ENCODE measurements at regions not wholly inside any gene's neighbourhood (a gene's known extent, or its start where the extent isn't known, plus 50 kb on each side); places are given as distances from the start of the nearest gene placed in this dataset.

DNA sequence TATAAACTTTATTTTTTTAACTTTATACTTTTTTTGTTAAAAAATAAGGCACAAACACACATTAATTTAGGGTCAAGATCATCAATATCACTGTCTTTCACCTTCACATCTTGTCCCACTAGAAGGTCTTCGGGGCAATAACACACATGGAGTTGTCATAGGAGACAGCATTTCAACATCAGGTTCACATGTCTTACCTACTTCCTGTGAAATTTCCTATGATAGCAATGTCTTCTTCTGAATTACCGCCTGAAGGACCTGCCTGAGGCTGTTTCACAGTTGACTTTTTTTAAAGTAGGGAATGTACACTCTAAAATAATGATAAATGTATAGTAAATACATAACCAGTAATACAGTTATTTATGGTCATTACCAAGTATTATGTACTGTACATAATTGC lies 559.4 kb downstream of the PLPP3 start:
- no peak for DNase-seq

DNA sequence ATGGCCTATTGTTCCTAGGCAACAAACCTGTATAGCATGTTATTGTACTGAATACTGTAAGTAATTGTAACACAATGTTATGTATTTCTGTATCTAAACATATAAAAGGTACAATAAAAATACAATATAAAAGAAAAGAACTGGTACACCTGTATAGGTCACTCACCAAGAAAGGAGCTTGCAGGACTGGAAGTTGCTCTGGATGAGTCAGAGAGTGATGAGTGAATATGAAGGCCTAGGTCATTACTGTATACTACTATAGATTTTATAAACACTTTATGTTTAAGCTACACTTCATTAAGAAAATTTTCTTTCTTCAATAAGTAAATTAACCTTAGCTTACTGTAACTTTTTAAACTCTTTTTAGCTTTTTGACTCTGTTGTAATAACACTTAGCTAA lies 559.9 kb downstream of the PLPP3 start:
- no peak for DNase-seq

DNA sequence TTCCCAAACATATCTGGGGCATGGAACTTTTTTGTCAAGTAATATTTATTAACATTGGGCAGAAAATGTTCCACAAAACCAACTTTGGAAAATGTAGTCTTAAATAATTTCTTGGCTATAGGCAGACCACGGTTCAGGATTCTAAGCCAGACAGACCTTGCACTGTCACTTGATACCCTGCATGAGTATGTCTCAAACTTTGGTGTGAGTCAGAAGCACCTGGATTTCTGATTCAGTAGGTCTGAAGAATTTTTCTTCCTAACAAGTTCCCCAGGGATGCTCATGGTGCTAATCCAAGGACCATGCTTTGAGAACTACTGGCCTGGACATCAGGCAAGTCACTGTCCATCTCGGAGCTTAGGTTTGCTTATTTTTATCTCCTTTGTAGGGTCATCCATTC lies 562.0 kb downstream of the PLPP3 start:
- no peak for DNase-seq

DNA sequence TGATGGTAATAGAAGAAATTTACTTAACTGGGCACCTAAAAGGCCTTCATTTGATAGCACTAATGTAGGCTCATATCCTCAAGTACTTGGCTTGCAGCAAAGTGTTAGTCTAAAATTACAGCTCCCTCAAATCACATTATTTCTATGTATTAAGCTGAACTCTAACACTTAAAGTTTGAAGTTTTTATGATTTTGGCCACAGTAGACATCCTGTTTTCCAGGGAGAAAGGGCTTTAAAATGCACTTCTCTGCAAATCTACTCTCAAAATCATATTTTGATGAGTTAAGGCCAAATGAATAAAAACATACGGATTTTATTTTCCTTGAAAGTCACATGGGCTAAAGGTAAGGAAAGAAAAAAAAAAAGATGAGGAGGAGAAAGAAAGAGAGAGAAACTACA lies 575.5 kb downstream of the PLPP3 start:
- no peak for DNase-seq

DNA sequence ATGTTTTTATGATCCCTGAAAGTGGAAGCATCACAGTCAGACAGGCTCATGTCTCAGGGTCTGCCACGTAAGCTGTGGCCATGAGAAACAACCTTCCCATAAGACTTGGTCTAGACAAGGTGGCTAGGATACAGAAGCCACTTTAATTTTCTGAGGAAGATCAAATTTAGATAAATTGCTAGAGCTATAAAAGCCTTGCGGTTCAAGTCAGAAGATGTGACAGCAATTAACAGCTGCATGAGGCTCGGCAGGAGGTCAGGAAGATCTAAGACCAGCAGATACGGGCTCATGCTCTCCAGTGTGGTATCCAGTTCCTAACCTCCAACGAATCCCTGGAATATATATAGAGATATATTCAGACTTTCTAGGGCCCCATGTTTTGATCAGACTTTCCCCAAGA lies 577.1 kb downstream of the PLPP3 start:
- no peak for DNase-seq

DNA sequence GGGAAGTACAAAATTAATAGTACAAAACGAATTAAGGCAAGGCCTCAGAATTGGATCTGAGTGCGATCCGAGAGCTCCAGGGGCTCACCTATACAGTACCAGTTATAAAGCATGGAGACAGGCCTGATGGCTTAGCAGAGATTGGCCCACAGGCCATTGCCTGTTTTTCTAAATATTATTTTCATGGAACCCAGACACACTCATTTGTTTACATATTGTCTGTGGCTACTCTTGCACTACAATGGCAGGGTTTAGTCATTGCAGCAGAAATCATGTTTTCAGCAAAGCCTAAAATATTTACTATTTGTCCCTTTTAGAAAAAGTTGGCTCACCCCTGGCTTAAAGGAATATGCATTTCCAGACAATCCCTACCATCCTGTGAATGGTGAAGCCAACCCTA lies 578.9 kb downstream of the PLPP3 start:
- no peak for DNase-seq

DNA sequence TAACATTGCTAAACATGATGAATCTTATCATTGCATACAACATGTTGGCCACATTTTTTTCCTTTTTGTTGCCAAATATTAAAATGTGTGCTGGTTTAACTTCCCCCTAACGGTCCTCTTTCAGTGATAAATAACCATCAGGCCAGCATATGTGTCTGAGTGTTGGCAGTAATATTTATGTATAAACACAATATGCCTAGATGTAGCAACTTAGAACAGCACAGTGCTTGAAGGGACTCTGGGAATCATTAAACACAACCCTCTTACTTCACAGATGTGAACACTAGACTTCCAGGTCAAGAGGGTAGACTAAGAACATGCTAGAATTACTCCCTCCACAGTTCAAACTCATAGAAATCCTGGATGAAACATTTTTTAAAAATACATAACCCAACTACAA lies 581.8 kb downstream of the PLPP3 start:
- no peak for DNase-seq

DNA sequence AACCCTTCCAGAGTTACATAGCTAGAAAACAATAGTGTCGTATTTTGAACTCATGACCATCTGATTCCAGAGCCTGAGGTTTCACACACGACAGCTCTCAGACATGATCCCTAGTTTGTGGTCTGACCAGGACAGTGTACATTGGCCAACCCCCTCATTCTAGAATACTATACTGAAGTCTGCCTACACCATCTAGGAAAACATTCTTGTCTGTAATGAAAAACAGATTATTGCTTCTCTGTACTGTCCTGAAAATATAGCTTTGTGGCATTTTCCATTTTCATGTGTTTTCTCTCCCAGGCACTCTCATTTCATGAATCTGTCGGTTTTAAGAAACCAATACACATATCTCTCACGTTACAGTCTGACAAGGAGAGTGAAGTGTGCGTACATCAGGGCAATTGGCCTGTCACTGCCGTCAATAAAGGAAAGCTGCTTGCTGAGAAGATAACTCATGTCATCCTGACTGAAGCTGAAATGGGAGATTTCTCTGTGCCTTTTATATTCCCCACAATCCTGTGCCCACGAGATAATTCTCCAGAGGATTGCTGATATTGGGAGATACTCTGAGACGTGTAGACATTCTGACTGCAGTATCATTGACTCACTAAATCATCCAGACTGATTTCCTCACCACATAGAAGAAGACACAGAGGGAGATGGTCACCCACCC lies 585.6 kb downstream of the PLPP3 start:
- no peak for DNase-seq

DNA sequence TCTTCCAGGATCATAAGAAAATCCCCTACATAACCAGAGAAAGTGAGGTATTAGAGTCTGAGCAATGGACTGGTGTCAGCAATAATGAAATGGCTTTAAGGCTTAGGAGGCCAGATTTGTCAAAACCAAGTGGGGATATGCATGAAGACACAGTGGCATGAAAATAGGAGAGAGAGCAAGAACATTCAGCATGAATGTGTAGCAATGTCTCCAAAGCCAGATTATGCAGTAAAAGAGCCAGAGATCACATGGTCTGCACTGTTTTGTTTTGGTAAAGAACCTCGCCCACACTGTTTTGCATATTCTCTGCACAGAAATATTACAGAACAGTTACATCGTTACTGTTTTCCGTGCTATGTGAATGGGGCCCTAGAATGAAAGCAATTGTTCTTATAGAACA lies 589.4 kb downstream of the PLPP3 start:
- no peak for DNase-seq

DNA sequence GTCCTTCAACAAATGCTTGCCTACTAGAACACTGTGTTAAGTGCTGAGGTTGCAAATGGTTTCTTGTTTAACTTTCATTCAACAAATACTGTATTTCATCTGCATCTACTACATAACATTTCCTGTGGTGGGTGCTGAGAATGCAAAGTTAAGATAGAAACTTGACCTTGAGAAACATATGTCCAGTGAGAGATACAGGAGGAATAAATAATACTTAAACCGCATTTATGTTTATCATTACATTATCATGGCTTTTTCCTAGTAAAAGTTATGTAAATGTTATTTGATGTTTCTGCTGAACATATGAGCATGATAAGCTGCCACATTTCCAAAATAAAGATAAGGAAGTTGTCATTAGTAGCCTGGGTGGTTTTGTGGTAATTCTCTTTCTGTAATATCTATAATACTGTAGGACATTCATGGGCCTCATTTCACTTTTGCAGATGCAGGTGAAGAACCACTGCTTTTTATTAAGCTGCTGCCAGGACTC lies 590.4 kb downstream of the PLPP3 start:
- DNase-seq = no peak

DNA sequence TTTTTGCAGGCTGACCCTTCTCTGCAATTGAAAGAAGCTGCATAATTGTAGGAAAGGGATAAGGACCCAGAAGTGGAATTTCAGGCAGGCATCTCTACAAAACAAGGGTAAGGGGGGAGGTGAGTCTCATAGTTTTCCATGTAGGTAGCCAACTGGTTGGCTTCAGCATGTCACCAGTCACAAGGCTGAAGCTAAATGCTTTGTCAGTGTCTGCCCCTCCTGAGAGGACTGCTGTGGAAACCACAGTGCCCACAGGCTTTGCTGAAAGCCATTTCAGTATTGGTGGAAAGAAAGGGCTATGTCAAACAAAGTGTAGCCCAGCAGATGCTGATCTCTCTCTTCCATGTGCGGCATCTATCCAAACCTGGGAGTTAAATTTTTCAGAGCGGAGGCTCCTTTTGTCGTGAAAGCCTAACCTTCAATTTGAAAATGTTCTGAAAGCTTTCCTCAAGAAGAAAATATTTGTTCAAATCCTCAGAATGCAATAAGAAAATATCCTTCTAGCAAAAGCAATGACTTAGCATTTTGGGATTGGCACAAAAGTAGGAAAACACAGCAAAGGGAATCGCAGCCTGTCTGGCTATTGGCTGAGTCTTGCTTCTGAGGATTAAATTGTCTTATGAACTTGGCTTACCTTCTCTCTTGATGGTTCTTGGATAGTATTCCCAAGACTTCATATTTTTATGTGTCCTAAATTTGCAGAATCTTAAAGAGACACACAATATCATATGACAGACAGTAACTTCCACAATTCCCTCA lies 591.7 kb downstream of the PLPP3 start:
- no peak for DNase-seq

DNA sequence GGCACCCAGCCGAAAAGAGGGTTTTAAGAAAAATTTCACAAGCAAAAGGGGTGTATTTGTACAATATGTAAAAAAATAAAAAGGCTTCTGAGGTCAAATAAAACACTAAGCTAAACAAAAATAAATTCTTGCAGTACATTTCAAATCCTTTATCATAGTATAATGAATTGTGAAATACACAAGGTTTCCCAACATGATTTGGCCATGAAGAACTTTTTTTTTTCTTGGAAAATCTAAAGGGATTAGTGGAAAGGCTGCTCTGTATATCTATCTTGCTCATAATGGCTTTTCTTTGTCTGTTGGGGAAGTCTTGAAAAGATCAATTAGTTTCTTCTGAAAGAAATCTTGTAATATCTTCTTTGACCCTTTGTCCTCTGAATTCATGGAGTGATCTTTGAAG lies 593.4 kb downstream of the PLPP3 start:
- DNase-seq = no peak

DNA sequence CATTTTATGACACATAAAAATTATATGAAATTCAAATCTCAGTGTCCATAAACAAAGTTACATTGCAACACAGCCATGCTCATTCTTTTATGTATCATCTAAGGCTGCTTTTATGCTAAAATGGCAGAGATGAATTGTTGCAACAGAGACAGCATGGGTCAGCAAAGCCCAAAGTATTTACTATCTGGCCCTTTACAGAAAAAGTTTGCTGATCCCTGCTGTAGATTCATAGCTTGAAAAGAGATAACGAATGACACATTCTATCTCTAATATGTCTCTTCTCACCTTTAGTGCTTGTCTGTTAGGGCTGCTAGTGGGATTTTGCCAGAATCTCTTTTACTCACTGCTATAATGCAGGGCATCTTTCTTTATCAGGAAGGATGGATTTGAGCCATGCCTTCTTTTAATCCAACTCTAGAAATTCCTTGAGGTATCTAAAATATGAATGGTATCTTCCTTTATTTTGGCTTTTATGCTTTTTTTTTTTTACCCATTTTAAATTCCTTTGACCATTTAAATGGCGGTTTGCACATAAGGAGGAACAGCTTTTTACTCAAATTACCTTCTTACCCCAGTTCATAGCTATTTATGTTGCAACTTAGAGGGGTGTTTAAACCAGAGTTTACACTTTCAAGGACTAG lies 598.2 kb downstream of the PLPP3 start:
- DNase-seq = no peak

DNA sequence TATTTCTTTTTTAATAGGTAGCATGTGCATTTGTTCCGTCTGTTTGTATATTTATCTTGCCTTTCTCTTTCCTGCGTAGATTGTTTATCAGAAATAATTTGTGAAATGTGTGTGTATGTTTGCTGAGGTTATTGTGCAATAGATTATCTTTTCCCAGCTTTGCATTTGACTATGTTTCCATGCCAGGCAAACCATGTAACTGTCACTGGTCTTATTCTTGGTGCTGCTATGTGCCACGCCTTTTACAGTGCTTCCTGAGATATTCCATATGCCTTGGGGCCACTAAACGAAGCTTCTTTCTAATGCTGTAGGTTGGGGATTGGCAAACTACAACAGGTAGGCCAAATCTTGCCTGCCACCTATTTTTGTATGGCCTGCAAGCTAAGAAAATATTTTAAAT lies 598.8 kb downstream of the PLPP3 start:
- no peak for DNase-seq

DNA sequence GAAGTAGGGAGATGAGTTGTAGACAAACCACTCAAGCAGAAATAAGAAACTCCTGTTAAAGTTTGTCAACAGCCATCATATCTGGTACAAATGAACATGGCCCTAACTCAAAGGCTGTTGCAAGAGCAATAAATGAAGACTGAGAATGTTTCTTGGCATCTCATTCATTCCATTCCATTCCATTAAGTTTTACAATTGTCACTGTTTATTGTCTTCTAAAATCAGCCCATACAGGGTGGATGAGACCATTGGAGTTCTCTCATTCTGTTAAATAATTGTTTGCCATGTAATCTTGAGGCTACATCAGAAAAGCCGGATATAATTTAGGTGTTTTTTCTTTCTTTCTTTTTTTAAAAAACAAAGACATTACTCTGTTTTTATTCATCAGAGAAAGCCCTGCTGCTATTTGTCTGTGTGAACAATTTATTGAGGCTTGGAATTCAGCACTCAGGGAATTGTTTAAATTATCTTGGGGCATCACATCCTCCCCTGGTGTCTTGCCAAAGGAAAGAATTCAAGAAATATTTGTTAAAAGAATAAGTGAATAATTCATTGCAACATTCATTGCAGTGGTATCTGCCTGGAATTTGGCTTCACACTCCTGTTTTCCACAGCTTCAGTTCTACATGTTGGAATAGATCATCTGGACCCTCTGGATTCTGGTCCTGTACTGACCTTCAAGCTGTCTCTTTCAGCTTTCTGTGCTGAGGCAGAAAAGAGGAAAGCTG lies 604.5 kb downstream of the PLPP3 start:
- DNase-seq = no peak

DNA sequence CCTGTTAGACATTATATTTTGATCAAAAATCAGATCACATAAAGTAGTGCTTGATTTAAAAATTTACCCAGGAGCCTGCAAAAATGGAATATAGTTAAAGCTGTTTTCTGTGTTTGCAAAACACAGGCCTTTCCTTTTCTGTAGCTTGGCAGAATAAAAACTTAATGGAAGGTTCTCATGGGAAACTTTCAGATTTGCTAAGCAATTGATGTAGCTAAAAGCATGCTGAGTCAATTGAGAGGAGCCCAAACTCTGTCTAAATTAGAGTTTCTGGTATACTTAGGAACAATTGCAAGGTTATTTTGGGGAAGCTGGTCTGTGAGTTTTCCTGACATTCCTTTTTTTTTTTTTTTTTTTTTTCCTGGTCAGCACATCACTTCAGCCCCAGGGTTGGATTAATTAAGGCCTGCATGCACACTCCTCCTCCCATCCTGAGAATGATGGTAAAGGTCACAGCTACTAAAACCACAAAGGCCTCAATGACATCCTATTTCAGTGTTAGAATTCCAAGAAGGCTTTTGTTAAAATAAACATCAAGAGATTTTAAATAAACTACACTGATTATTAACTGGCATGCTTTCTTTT lies 608.7 kb downstream of the PLPP3 start:
- DNase-seq = no peak

DNA sequence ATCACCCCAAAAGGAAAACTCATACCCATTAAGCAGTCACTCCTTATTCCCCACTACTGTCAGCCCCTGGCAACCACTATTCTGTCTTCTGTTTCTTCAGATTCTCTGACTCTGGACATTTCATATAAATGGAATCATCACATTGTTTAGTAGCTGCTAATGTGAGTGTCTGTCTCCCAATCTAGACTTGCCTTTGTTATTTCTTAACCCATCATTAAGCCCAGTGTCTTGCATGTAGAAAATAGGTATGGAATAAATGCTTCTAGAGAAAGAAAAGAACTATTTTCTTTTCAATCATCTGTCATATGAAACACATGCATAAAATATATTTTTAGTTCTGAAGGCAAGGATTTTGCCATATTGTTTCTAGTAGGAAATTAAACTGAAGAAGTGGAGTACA lies 610.0 kb downstream of the PLPP3 start:
- DNase-seq = no peak

DNA sequence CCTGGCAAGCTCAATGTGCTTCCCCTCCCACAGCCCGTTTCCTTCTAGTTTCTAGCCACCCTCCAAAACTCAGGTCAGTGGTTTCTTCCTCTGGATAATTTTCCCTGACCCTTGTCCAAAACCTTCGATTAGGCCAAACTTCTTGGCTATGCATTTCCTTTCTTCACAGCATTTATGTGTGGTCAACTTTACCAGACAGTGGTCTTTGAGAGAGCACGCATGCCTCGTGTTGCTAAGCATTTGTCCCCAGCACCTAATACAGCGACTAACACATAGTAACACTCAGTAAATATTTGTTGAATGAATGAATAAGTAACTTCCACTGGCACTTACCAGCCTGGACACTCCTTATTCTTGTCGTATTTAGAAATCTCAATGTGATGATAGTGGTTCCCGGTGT lies 610.7 kb downstream of the PLPP3 start:
- DNase-seq = no peak

DNA sequence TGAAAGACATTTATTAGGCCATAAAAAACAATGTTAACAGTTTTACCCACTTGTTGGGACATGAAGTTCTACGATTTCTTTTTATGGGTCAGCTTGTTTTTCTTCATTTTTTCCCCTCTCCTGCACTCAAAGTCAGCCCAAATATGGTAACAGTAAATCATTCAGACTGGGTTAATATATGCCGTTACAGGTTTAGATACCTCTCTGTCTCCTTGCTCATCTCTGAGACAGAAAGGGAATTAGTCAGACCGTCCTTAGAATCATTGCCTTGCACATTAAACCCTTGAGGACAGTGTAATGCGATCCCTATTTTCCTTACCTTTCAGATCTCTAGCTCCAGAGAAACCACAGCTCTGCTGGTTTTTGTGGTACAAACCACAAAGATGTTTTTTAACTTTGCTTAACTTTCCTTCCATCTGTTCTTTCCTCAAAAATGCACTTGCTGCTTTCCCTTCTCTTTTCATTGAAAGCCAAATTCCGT lies 613.3 kb downstream of the PLPP3 start:
- no peak for DNase-seq

DNA sequence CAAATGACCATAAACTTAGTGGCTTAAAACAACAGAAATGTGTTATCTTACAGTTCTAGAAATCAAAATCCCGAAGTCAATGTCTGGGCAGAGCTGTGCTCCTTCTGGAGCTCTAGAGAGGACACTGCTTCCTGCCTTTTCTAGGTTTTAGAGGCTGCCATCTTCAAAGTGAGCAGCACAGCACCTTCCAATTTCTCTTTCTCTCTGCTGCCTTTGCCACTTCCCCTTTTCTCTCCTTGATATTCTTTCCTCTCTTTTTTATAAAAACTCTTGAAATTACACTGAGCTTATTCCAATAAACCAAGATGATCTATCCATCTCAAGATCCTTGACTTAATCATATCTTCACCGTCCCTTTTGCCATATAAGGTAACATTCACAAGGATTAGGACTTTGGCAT lies 616.9 kb downstream of the PLPP3 start:
- DNase-seq = no peak

DNA sequence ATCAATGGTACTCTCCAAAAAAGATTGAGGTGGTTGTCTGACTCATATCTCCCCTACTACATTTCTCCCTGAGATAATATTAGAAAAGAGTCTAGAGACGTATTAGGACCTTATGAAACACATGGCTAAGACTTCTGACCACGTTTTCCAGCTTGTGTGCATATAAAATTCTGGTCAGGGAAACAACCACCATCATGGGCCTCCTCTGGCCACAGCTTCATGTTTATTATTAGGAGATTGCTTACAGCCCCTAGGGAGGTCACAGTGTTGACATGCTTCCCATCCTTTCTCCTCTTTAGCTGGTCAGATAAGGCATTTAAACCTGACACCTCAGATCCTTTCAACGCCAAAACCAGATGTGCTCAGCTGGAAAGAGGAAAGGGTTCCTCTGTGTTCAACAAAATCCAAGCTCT lies 620.2 kb downstream of the PLPP3 start:
- no peak for DNase-seq

DNA sequence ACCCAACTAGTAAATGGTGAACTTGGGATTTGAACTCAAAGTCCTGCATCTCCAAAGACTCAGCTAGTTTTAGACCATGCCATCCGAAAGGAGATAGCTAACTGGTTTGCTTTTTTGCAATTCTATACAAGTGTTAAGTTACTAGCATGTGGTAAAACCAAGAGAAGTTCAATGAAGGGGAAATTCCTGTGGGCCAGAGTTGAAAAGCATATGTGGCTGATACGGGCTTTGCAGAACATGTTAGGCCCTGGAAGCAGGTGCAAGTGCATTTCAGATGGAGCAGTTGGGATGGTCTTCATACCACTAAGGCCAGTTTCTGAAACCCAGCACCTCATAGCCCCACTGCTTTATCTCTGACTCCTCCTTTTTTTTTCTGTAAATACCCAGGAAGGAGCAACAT lies 620.9 kb downstream of the PLPP3 start:
- DNase-seq = no peak

DNA sequence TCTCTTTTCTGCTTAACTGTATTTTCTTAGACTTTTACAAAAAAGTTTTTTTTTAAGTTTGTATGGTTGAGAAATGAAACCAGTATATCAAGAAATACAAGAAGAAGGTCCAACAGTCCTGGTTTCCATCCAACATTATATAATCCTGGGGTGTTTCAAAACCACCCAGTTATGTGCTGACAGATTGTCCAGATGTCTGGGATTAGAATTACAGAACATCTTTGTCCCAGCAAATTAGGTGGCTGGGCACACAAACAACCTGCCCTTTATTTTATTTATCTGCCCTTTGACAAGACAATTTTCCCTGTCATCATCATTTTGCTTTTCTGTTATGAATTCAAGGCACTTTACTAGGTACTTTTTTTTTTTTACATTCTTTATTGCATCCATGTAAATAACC lies 622.1 kb downstream of the PLPP3 start:
- no peak for DNase-seq
